ENCODE measurements at regions not wholly inside any gene's neighbourhood (a gene's known extent, or its start where the extent isn't known, plus 50 kb on each side); places are given as distances from the start of the nearest gene placed in this dataset.

DNA sequence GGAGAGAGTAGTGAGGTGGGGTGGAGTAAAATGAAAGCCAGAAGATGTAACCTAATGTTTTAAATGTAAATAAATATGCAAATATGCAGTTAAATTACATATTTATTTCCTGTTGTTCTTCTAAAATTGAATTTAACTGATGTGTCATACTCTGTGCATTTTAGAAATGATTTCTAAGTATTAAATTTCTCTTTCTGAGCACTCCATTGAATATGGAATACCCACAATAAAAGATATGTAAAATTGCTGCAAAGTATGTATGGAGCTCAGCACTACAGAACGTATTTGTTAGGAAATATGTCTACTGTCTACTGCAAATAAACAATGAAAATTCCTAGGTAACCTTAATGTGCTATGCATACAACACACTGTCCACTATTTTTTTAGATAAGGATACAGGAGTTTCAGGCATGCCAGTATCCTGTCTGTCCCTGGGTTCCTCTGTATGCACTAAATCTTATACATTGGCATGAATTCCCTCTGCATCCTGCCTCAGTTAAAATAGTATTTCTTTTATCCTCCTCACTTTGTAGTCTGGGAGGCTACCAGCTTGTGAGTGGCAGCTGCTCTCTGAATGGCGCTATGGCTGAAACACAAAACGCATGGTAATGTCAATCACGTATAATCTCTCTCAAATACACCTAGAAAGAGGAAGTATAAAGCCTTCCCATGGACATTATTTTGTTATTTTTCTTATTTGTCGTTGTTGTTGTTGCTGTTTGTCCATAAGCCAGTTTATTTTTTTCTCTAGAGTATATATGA, 579.5 kb downstream of the PYDC2 start:
- TF ChIP-seq EZH2phosphoT487 (IDR thresholded peaks at IDR 0.05; ENCODE audit: borderline replicate concordance, low read length) = no peak
- TF ChIP-seq, protein P1, sequence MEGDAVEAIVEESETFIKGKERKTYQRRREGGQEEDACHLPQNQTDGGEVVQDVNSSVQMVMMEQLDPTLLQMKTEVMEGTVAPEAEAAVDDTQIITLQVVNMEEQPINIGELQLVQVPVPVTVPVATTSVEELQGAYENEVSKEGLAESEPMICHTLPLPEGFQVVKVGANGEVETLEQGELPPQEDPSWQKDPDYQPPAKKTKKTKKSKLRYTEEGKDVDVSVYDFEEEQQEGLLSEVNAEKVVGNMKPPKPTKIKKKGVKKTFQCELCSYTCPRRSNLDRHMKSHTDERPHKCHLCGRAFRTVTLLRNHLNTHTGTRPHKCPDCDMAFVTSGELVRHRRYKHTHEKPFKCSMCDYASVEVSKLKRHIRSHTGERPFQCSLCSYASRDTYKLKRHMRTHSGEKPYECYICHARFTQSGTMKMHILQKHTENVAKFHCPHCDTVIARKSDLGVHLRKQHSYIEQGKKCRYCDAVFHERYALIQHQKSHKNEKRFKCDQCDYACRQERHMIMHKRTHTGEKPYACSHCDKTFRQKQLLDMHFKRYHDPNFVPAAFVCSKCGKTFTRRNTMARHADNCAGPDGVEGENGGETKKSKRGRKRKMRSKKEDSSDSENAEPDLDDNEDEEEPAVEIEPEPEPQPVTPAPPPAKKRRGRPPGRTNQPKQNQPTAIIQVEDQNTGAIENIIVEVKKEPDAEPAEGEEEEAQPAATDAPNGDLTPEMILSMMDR (IDR thresholded peaks at IDR 0.05; ENCODE audit: low read depth, low read length, poor library complexity, severe bottlenecking) = no peak

Data from DOHH2 (cell line).